SU-DHL-6 (cell line): ENCODE measurements at regions not wholly inside any gene's neighbourhood (a gene's known extent, or its start where the extent isn't known, plus 50 kb on each side); places are given as distances from the start of the nearest gene placed in this dataset.

Experiments used
- H2AFZ ChIP-seq: fragments of 200-600 bp; sonication (generic); 2 replicates; pipeline ENCODE4 v1.6.1; 2014; ENCODE audit warnings: low read depth, mild to moderate bottlenecking, moderate library complexity, mixed read lengths, antibody characterized with exemption, low read length; ENCODE audit not compliant: severe bottlenecking
- H3F3A ChIP-seq: fragments of 200-600 bp; shearing (Covaris generic); 2 replicates; pipeline ENCODE4 v1.6.0; 2016; ENCODE audit warnings: antibody characterized with exemption, mild to moderate bottlenecking; ENCODE audit not compliant: insufficient read depth
- H3K27ac ChIP-seq: fragments of 200-600 bp; sonication (generic); 2 replicates; pipeline ENCODE4 v1.5.1; 2016; ENCODE audit warnings: low read depth, mild to moderate bottlenecking, low read length, moderate library complexity, mixed read lengths
- H3K27me3 ChIP-seq: fragments of 200-600 bp; sonication (generic), shearing (Covaris generic); 2 replicates; pipeline ENCODE4 v1.6.0; 2014; ENCODE audit warnings: mild to moderate bottlenecking, low read length
- H3K36me3 ChIP-seq: fragments of 200-600 bp; sonication (generic); 2 replicates; pipeline ENCODE4 v1.6.1; 2014; ENCODE audit warnings: mild to moderate bottlenecking, low read length, mixed read lengths
- H3K4me2 ChIP-seq: fragments of 300-600, 200-600 bp; shearing (Covaris generic), sonication (generic); 2 replicates; pipeline ENCODE4 v1.6.0; 2014; ENCODE audit warnings: low read length, low read depth, mild to moderate bottlenecking; ENCODE audit not compliant: poor library complexity, severe bottlenecking
- H3K4me3 ChIP-seq: fragments of 200-600 bp; sonication (generic); 2 replicates; pipeline ENCODE4 v1.5.1; 2014; ENCODE audit warnings: antibody characterized with exemption, low read length, mild to moderate bottlenecking, mixed read lengths; ENCODE audit not compliant: insufficient read depth, poor library complexity, severe bottlenecking
- H3K79me2 ChIP-seq: fragments of 200-600 bp; sonication (generic); 2 replicates; pipeline ENCODE4 v1.6.1; 2014; ENCODE audit warnings: mild to moderate bottlenecking, low read length, moderate library complexity; ENCODE audit not compliant: insufficient read depth
- H3K9ac ChIP-seq: fragments of 200-600 bp; sonication (generic); 2 replicates; pipeline ENCODE4 v1.7.0; 2014; ENCODE audit warnings: mild to moderate bottlenecking, low read length
- H3K9me2 ChIP-seq: fragments of 200-600 bp; sonication (generic); replicated peaks from 2 replicates; pipeline ENCODE4 v1.6.1; 2014; ENCODE audit warnings: low read length; ENCODE audit not compliant: insufficient read depth
- H3K9me3 ChIP-seq: fragments of 200-600 bp; sonication (generic); 2 replicates; pipeline ENCODE4 v1.6.1; 2014; ENCODE audit warnings: low read length, mixed read lengths; ENCODE audit not compliant: insufficient read depth
- H4K20me1 ChIP-seq: fragments of 200-600 bp; sonication (generic); 2 replicates; pipeline ENCODE4 v1.6.1; 2014; ENCODE audit warnings: low read depth, mild to moderate bottlenecking, antibody characterized with exemption, low read length, moderate library complexity, mixed read lengths
- CTCF ChIP-seq: fragments of 200-600 bp; sonication (generic); IDR thresholded peaks from one replicate; pipeline ENCODE4 v1.5.1; 2017; ENCODE audit warnings: antibody characterized with exemption, mild to moderate bottlenecking, low read length, moderate library complexity; ENCODE audit not compliant: insufficient read depth, poor library complexity, severe bottlenecking
- EZH2phosphoT487 ChIP-seq: fragments of 200-600 bp; sonication (generic), shearing (Covaris generic); conservative IDR thresholded peaks from 2 replicates; pipeline ENCODE4 v1.6.1; 2018; ENCODE audit warnings: mild to moderate bottlenecking, antibody characterized with exemption, low read length, moderate library complexity, mixed read lengths

- Histone ChIP-seq H3K27me3 (no peaks in the 10 kb centered on the region), H3K79me2 (no peaks in the 10 kb centered on the region), H4K20me1 (no peaks in the 10 kb centered on the region), H3F3A (no peaks in the 10 kb centered on the region), H3K4me3 (no peak overlapping the region), H3K9ac (no peak overlapping the region), H3K9me3 (no peaks in the 10 kb centered on the region), H3K36me3 (no peaks in the 10 kb centered on the region), H3K9me2 (no peaks in the 10 kb centered on the region), H3K4me2 (no peak overlapping the region), H3K27ac (no peak overlapping the region), H2AFZ (no peak overlapping the region)
- TF ChIP-seq CTCF (no peak), EZH2phosphoT487 (no peak)
Measured at GRCh38 chr1:221416142-221416541, 325.7 kb downstream of the DUSP10 start.

DNA sequence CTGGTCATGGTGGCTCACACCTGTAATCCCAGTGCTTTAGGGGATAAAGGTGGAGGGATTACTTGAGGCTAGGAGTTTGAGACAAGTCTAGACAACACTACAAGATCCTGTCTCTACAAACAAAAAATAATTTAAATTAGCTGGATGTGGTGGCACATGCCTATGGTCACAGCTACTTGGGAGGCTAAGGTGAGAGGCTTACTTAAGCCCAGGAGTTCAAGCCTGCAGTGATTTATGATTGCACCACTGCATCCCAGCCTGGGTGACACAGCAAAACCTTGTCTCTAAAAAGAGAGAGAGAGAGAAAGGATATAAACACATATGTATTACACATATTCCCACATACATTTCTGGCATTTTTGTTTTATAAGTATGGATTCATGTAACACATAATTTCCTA lies 325.2 kb downstream of the DUSP10 start:
- no peak overlapping the region for H2AFZ ChIP-seq
- no peak overlapping the region for H3K4me2 ChIP-seq
- TF ChIP-seq EZH2phosphoT487 (no peak), CTCF (no peak)
- no peaks in the 10 kb centered on the region for H3K9me3 ChIP-seq
- H3K27ac ChIP-seq, result no peak overlapping the region
- H3K27me3 ChIP-seq, result no peaks in the 10 kb centered on the region
- no peaks in the 10 kb centered on the region for H3F3A ChIP-seq
- no peaks in the 10 kb centered on the region for H3K9me2 ChIP-seq
- H3K4me3 ChIP-seq, result no peak overlapping the region
- H4K20me1 ChIP-seq, result no peaks in the 10 kb centered on the region
- no peaks in the 10 kb centered on the region for H3K36me3 ChIP-seq
- no peak overlapping the region for H3K9ac ChIP-seq
- no peaks in the 10 kb centered on the region for H3K79me2 ChIP-seq

DNA sequence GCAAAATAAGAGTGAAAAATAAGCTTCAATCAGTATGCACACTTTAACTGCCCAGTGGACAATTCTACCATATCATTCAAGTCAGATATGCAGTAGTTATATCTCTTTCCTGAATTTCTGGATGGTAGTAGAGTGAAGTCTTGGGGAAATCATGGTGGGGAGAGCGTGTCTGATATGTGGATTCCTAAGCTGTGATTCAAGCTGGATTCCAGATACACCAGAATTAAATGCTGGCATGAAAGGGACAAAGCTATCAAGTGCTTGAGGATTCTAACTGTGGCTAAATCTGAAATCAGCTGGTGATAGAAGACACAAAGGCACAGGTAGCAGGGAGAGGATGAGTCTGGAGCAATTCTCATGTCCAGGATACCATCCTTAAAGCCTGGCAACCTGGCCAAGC lies 323.5 kb downstream of the DUSP10 start:
- Histone ChIP-seq H3K79me2 (no peaks in the 10 kb centered on the region), H3K9ac (no peak overlapping the region), H3K9me2 (no peaks in the 10 kb centered on the region), H3K27ac (no peak overlapping the region), H4K20me1 (no peaks in the 10 kb centered on the region), H3K4me3 (no peak overlapping the region), H2AFZ (no peak overlapping the region), H3K27me3 (no peaks in the 10 kb centered on the region), H3K4me2 (no peak overlapping the region), H3K9me3 (no peaks in the 10 kb centered on the region), H3F3A (no peaks in the 10 kb centered on the region), H3K36me3 (no peaks in the 10 kb centered on the region)
- TF ChIP-seq EZH2phosphoT487 (no peak), CTCF (no peak)

GRCh38 chr1:221419513-221420095 lies 322.3 kb downstream of the DUSP10 start:
- Histone ChIP-seq H3K4me2 (no peak overlapping the region), H4K20me1 (no peaks in the 10 kb centered on the region), H3K9me3 (no peaks in the 10 kb centered on the region), H3K27ac (no peak overlapping the region), H3K79me2 (no peaks in the 10 kb centered on the region), H3K36me3 (no peaks in the 10 kb centered on the region), H3F3A (no peaks in the 10 kb centered on the region), H3K27me3 (no peaks in the 10 kb centered on the region), H2AFZ (no peak overlapping the region), H3K4me3 (no peak overlapping the region), H3K9ac (no peak overlapping the region), H3K9me2 (no peaks in the 10 kb centered on the region)
- TF ChIP-seq EZH2phosphoT487 (no peak), CTCF (no peak)
